GM12878 (cell line): ENCODE measurements at regions not wholly inside any gene's neighbourhood (a gene's known extent, or its start where the extent isn't known, plus 50 kb on each side); places are given as distances from the start of the nearest gene placed in this dataset.

Experiments
- CEBPB ChIP-seq, 2 experiments: fragments of 150-350 bp in 1 of 2; IDR thresholded peaks; 2 replicates each; pipeline ENCODE4 v1.6.1; 2012 to 2014; ENCODE audit warnings: low read depth in 2 of 2, low read length in 2 of 2, borderline replicate concordance in 1 of 2, inconsistent platforms in 1 of 2
- CTCF ChIP-seq, 3 experiments: IDR thresholded peaks in 2 of 3; conservative IDR thresholded peaks in 1 of 3; 2 replicates each; pipeline ENCODE4 v1.5.1; 2011; ENCODE audit warnings: low read depth in 3 of 3, low read length in 3 of 3, mild to moderate bottlenecking in 3 of 3, control low read depth in 2 of 3, moderate library complexity in 2 of 3, inconsistent platforms in 1 of 3, mixed read lengths in 1 of 3; ENCODE audit not compliant: control insufficient read depth in 2 of 3, insufficient read depth in 1 of 3; ENCODE audit errors: extremely low read depth in 1 of 3
- E2F8 ChIP-seq: fragments of 450-650 bp; IDR thresholded peaks from 2 replicates; pipeline ENCODE4 v1.6.1; 2018; ENCODE audit warnings: mild to moderate bottlenecking, low read depth, moderate library complexity; ENCODE audit not compliant: partially characterized antibody
- EZH2 ChIP-seq: IDR thresholded peaks from 2 replicates; pipeline ENCODE4 v1.6.1; 2012; ENCODE audit warnings: low read depth, mild to moderate bottlenecking, control low read depth, inconsistent platforms, low read length, borderline replicate concordance; ENCODE audit not compliant: control insufficient read depth
- HDAC2 ChIP-seq: fragments of 200-600 bp; sonication (generic); IDR thresholded peaks from 2 replicates; pipeline ENCODE4 v1.6.1; 2017
- IRF4 ChIP-seq: IDR thresholded peaks from 2 replicates; pipeline ENCODE4 v1.6.1; 2011; ENCODE audit warnings: low read depth, low read length
- NFIC ChIP-seq: IDR thresholded peaks from 2 replicates; pipeline ENCODE4 v1.6.1; 2012; ENCODE audit warnings: low read depth, mild to moderate bottlenecking, inconsistent platforms, low read length, moderate library complexity
- PBX3 ChIP-seq: IDR thresholded peaks from 2 replicates; pipeline ENCODE4 v1.6.1; 2011; ENCODE audit warnings: mild to moderate bottlenecking, low read depth, low read length, moderate library complexity; ENCODE audit not compliant: insufficient replicate concordance
- REST ChIP-seq: IDR thresholded peaks from 2 replicates; pipeline ENCODE4 v1.6.1; 2012; ENCODE audit warnings: mild to moderate bottlenecking, low read depth, low read length
- USF2 ChIP-seq: IDR thresholded peaks from 2 replicates; pipeline ENCODE4 v1.6.1; 2011; ENCODE audit warnings: low read depth, low read length, improper control_type of control experiment, borderline replicate concordance
- ZNF274 ChIP-seq: IDR thresholded peaks from one replicate; pipeline ENCODE4 v1.8.0; 2011; ENCODE audit not compliant: insufficient read length, insufficient read depth
- ZNF384 ChIP-seq: IDR thresholded peaks from 2 replicates; pipeline ENCODE4 v1.6.1; 2012; ENCODE audit warnings: low read depth, mild to moderate bottlenecking, low read length, improper control_type of control experiment, borderline replicate concordance

- TF ChIP-seq PBX3 (no peak), USF2 (no peak), ZNF274 (no peak), IRF4 (no peak), CTCF (IDR thresholded peaks at IDR 0.05 in 2 of 3, conservative IDR thresholded peaks at IDR 0.05 in 1 of 3; ENCODE audit: control insufficient read depth in 2 of 3, extremely low read depth in 1 of 3, insufficient read depth in 1 of 3, low read depth in 3 of 3, low read length in 3 of 3) (no peak), CEBPB (IDR thresholded peaks at IDR 0.05; ENCODE audit: borderline replicate concordance in 1 of 2, low read depth in 2 of 2, low read length in 2 of 2) (no peak), ZNF384 (no peak), REST (no peak), EZH2 (no peak), HDAC2 (no peak), E2F8 (no peak), NFIC (no peak)
These were observed 278.2 kb downstream of the DMRT2 start for GRCh38 chr9:1328341-1328740.
